Caco-2 (cell line): ENCODE measurements at regions not wholly inside any gene's neighbourhood (a gene's known extent, or its start where the extent isn't known, plus 50 kb on each side); places are given as distances from the start of the nearest gene placed in this dataset.
"Not testable (repeated sequence)": the region's sequence is repeated elsewhere in the genome, so short reads cannot be mapped to it uniquely, and the experiment has no call there.

Source experiments
- BruUV-seq: library from RNA; stranded (reverse); fragments of 400-500 nt; replicated peaks from 2 replicates; lab custom pipeline; 2021; lab: Mats Ljungman, UMichigan
- CTCF ChIA-PET: fragments of 300-600 bp; sonication (Branson Sonifier 250); formaldehyde crosslinking; loops from one replicate; lab custom pipeline; 2022; ENCODE audit warnings: antibody characterized with exemption; lab: Charles Lee
- POLR2A ChIA-PET: fragments of 300-600 bp; sonication (Branson Sonifier 250); formaldehyde crosslinking; loops from one replicate; lab custom pipeline; 2022; ENCODE audit warnings: antibody characterized with exemption; lab: Charles Lee
- DNase-seq, 2 experiments: peaks; one replicate each; pipeline versions ENCODE4 v3.0.0 to v3.0.0-alpha.2; 2020 to 2022
- H3K27me3 ChIP-seq: replicated peaks from 2 replicates; pipeline ENCODE4 v1.6.0; 2011; ENCODE audit warnings: low read length; ENCODE audit not compliant: control insufficient read depth, insufficient read depth
- H3K36me3 ChIP-seq: 2 replicates; pipeline ENCODE4 v1.5.1; 2011; ENCODE audit warnings: low read length; ENCODE audit not compliant: control insufficient read depth, insufficient read depth
- H3K4me1 ChIP-seq: fragments of 250-450 bp; sonication (Bioruptor Pico); 2 replicates; pipeline ENCODE4 v1.5.1; 2020; ENCODE audit warnings: mild to moderate bottlenecking
- H3K4me3 ChIP-seq: 2 replicates; pipeline ENCODE4 v1.5.1; 2011; ENCODE audit warnings: low read depth, mild to moderate bottlenecking, control low read depth, low read length
- H3K9me3 ChIP-seq: fragments of 250-450 bp; sonication (Bioruptor Pico); 2 replicates; pipeline ENCODE4 v1.5.1; 2020; ENCODE audit warnings: mild to moderate bottlenecking, moderate library complexity
- H3K27ac Mint-ChIP-seq: one replicate; pipeline ENCODE4 v1.8.0; 2022; ENCODE audit warnings: mixed read lengths; ENCODE audit not compliant: unreplicated experiment
- H3K27me3 Mint-ChIP-seq: one replicate; pipeline ENCODE4 v1.8.0; 2022; ENCODE audit warnings: mixed read lengths; ENCODE audit not compliant: insufficient read depth, unreplicated experiment
- H3K36me3 Mint-ChIP-seq: one replicate; pipeline ENCODE4 v1.8.0; 2022; ENCODE audit warnings: mild to moderate bottlenecking, mixed read lengths; ENCODE audit not compliant: insufficient read depth, unreplicated experiment
- H3K4me1 Mint-ChIP-seq: one replicate; pipeline ENCODE4 v1.8.0; 2022; ENCODE audit warnings: low read depth, mixed read lengths; ENCODE audit not compliant: unreplicated experiment
- H3K4me3 Mint-ChIP-seq: one replicate; pipeline ENCODE4 v1.8.0; 2022; ENCODE audit warnings: mild to moderate bottlenecking, moderate library complexity, mixed read lengths; ENCODE audit not compliant: unreplicated experiment
- H3K9me3 Mint-ChIP-seq: one replicate; pipeline ENCODE4 v1.8.0; 2022; ENCODE audit warnings: mixed read lengths; ENCODE audit not compliant: unreplicated experiment
- CTCF ChIP-seq, 2 experiments: fragments of 200-600 bp in 1 of 2; IDR thresholded peaks; 1 replicate in 1 of 2; 2 replicates in 1 of 2; pipeline versions ENCODE4 v1.5.1 to v1.8.0; 2011 to 2022; ENCODE audit warnings: antibody characterized with exemption in 1 of 2, control low read depth in 1 of 2, inconsistent platforms in 1 of 2, low read depth in 1 of 2, low read length in 1 of 2, mild to moderate bottlenecking in 1 of 2, moderate library complexity in 1 of 2; ENCODE audit not compliant: insufficient read depth in 1 of 2, severe bottlenecking in 1 of 2, unreplicated experiment in 1 of 2
- intact Hi-C: fragments of 100-400 bp; cut with micrococcal nuclease; formaldehyde crosslinking; loops from one replicate; pipeline ENCODE4 v1.10.0; 2022; ENCODE audit not compliant: unreplicated experiment

GRCh38 chr10:42533866-42534265 lies 104.5 kb downstream of the ZNF33B start:
- H3K36me3 Mint-ChIP-seq = not testable (repeated sequence)

GRCh38 chr10:42532996-42533395 lies 105.4 kb downstream of the ZNF33B start:
- peaks cover 25% of the 10 kb centered on the region for H3K9me3 ChIP-seq
- H3K9me3 Mint-ChIP-seq = peaks cover 56% of the 10 kb centered on the region

More at GRCh38 chr10:42533866-42534265, 104.5 kb downstream of the ZNF33B start:
- H3K4me3 ChIP-seq, CTCF ChIA-PET, H3K27me3 ChIP-seq, H3K4me3 Mint-ChIP-seq, H3K27ac Mint-ChIP-seq, DNase-seq, H3K4me1 ChIP-seq, H3K4me1 Mint-ChIP-seq, H3K36me3 ChIP-seq, intact Hi-C loops, POLR2A ChIA-PET, BruUV-seq, H3K27me3 Mint-ChIP-seq: not testable (repeated sequence)
- peaks cover 25% of the 10 kb centered on the region for H3K9me3 ChIP-seq
- H3K9me3 Mint-ChIP-seq = peaks cover 64% of the 10 kb centered on the region

GRCh38 chr10:42523098-42523497 lies 115.3 kb downstream of the ZNF33B start:
- H3K36me3 ChIP-seq = peaks cover 1% of the 10 kb centered on the region; the same call in 1 of the 2 replicates
- H3K27ac Mint-ChIP-seq = no peak overlapping the region
- no peak overlapping the region for H3K4me3 ChIP-seq
- TF ChIP-seq CTCF (IDR thresholded peaks at IDR 0.05; ENCODE audit: insufficient read depth in 1 of 2, low read depth in 1 of 2, low read length in 1 of 2, severe bottlenecking in 1 of 2, unreplicated experiment in 1 of 2) = no peak
- H3K4me1 ChIP-seq = no peaks in the 10 kb centered on the region
- peaks cover 34% of the 10 kb centered on the region for H3K9me3 ChIP-seq
- peaks cover 36% of the 10 kb centered on the region for H3K36me3 Mint-ChIP-seq
- H3K27me3 Mint-ChIP-seq = no peaks in the 10 kb centered on the region
- peaks cover 73% of the 10 kb centered on the region for H3K9me3 Mint-ChIP-seq
- POLR2A ChIA-PET = no interaction called here
- no peaks in the 10 kb centered on the region for H3K4me1 Mint-ChIP-seq
- intact Hi-C loops = no loop called here
- no peak overlapping the region for H3K4me3 Mint-ChIP-seq
- CTCF ChIA-PET = no interaction called here
- no peak for DNase-seq
- no peaks in the 10 kb centered on the region for H3K27me3 ChIP-seq
- BruUV-seq = no TSS peak

More at GRCh38 chr10:42532996-42533395, 105.4 kb downstream of the ZNF33B start:
- no peak overlapping the region for H3K4me3 ChIP-seq
- no peaks in the 10 kb centered on the region for H3K4me1 ChIP-seq
- Mint-ChIP-seq H3K4me3 (no peak overlapping the region), H3K4me1 (no peaks in the 10 kb centered on the region), H3K27me3 (no peaks in the 10 kb centered on the region), H3K27ac (no peak overlapping the region), H3K36me3 (no peaks in the 10 kb centered on the region)
- CTCF ChIA-PET = no interaction called here
- intact Hi-C loops = no loop called here
- no peak for DNase-seq
- BruUV-seq = no TSS peak
- POLR2A ChIA-PET = no interaction called here
- no peaks in the 10 kb centered on the region for H3K27me3 ChIP-seq
- no peaks in the 10 kb centered on the region for H3K36me3 ChIP-seq
- TF ChIP-seq CTCF (IDR thresholded peaks at IDR 0.05; ENCODE audit: insufficient read depth in 1 of 2, low read depth in 1 of 2, low read length in 1 of 2, severe bottlenecking in 1 of 2, unreplicated experiment in 1 of 2) = no peak
